GM19463 (cell line): ENCODE measurements at regions not wholly inside any gene's neighbourhood (a gene's known extent, or its start where the extent isn't known, plus 50 kb on each side); places are given as distances from the start of the nearest gene placed in this dataset.

Experiments used
- ATAC-seq: cut with Tn5 transposase; IDR thresholded peaks from one replicate; pipeline ENCODE4 v1.9.1; 2021; ENCODE audit warnings: mild to moderate bottlenecking, moderate library complexity; ENCODE audit not compliant: unreplicated experiment

GRCh38 chr12:42696406-42697149, 107.0 kb upstream of the PRICKLE1 start:
- ATAC-seq: no peak

GRCh38 chr12:42695490-42695995, 106.0 kb upstream of the PRICKLE1 start:
- no peak for ATAC-seq

DNA sequence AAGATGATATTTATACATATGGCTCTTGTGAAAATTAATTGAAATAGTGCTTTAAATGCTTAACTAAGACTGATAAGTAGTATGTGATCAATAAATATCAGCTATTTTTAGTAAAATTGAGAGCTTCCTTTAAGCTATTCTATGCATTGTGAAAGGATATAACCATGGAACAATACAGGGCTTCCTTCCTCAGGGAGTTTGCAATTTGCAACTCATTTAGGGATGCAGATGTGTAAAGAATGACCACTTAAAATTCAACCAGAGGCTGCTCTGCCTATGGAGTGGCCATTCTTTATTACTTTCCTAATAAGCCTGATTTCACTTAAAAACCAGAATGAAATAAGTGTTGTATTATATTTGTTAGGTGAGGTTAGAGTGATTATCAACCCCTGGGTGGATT, 103.2 kb upstream of the PRICKLE1 start:
- ATAC-seq: no peak

DNA sequence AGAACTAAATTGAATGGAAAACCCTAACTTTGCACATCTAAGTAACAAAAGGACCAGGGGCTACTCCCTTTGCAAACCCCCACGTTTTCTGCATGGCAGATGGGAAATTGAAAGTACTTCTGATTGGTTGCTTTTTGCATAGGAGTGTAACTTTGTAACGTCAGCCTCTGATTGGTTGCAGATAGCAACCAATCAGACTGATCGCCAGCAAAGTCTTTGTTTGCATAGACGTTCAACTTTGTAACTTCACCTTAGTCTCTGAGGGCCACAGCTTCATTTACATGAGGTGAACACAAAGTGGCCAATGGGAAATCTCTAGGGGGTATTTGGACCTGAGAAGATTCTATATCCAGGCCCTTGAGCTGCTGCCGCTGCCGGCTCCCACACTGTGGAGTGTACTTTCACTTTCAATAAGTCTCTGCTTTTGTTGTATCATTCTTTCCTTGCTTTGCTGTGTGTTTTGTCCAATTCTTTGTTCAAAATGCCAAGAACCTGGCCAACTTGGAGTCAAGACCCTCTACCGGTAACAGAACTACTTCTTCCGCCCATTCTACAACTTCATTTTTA, 102.5 kb upstream of the PRICKLE1 start:
- ATAC-seq: no peak

DNA sequence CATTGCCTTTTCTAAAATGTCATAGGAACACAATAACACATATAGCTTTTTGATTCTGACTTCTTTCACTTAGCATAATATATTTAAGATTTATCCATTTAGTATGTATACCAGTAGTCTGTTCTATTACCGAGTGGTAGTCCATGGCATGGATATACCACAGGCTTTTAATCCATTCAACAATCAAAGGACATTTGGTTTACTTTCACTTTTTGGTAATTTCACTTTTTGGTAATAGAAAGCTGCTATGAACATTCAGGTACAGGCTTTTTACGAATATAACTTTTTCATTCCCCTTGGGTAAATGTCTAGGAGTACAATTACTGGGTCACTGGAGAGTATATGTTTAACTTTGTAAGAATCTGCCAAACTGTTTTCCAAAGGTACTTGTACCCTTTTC, 100.7 kb upstream of the PRICKLE1 start:
- ATAC-seq: no peak

DNA sequence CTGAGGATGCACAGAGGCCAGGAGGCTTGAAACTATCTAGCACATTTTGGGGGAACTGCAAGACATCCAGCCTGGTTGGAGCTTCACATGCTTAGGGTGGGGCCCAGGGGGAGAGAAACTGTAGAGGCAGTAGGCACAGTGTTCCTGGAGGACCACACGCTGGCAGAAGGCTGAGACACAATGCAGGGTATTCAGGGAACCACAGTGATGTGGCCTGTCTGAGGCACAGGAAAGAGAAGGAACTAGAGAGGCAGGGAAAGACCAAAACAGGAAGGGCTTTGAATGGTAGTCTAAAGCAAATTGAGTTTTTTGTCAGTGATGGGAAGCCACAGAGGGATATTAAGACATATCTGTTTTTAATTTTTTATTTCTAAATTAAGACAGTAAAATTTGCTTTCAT, 100.2 kb upstream of the PRICKLE1 start:
- ATAC-seq: no peak

GRCh38 chr12:42686514-42687172, 97.1 kb upstream of the PRICKLE1 start:
- no peak for ATAC-seq

GRCh38 chr12:42684802-42685071, 95.2 kb upstream of the PRICKLE1 start:
- no peak for ATAC-seq

DNA sequence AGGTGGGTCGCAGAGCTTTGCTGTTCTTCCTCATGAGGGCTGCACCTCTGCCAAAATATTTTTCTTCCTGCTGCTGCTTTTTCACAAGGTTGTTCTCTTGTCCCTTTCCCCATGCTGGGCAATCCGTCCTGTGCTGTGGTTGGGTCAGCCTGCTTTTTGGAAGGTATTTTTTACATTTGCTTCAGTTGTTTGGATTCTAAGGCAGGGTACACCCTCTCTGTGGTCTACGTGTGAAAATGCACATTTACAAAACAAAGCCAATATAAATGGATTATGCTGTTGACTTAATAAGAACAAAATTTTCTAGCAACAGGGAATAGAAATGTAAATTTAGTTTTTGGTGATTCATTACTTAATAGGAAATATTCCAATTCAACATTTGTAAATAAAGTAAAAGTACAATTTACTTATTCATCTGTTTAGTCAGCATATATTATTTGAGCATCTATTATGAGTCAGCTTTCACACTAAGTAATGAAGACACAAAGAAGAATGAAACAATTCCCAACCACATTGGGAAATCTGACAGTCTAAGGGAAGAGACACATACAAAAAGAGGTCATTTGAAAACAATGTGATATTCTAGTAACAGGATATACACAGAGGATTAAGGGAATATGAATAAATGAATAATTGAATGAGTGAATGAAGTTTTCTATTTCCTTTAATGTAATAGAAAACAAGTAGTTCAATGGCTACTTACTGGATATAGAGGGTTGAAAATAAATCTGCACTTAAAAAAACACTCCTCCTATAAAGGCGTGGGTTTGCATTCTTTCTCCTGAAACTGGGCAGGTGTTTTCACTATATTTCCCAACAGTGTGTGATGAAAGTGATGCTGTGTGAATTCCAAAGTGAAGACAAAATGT, 94.6 kb upstream of the PRICKLE1 start:
- no peak for ATAC-seq

- ATAC-seq: no peak
These were observed 93.7 kb upstream of the PRICKLE1 start for GRCh38 chr12:42683266-42683665.

GRCh38 chr12:42679466-42679865, 89.9 kb upstream of the PRICKLE1 start:
- ATAC-seq: no peak

- ATAC-seq: no peak
These were observed 87.9 kb upstream of the PRICKLE1 start for GRCh38 chr12:42677461-42677860.

GRCh38 chr12:42673535-42673934, 84.0 kb upstream of the PRICKLE1 start:
- no peak for ATAC-seq

DNA sequence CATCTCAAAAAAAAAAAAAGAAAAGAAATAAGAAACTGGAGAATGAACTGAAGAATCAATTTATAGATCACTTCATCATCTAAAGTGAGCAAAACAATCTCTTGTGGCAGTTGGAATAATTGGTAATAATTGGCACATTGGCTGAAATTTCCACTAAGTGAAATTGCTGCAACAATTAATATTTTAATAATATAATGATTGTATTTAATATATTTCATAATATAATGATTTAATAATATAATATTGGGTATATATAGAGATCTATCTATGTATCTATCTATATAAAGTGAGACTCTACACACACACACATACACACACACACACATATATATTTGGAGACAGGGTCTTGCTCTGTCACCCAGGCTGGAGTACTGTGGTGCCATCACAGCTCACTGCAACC, 81.2 kb upstream of the PRICKLE1 start:
- ATAC-seq: no peak

DNA sequence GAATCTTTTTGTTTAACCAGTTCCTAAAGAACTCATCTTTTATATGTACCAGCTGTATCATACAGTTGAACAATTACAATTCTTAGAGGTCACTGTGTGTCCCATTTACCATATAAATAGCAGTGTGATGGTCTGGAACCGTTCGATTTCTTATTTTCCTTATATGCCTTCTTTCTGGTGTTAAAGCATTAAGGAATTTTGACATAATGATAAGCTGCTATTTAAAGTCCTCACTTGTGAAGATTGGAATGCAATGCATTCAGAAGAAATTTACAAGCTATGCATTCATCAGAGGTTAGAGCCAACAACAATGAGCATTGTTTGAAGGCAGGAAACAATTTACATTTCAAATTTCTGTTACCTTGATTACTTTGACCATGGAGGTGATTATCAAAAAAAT, 80.0 kb upstream of the PRICKLE1 start:
- no peak for ATAC-seq

DNA sequence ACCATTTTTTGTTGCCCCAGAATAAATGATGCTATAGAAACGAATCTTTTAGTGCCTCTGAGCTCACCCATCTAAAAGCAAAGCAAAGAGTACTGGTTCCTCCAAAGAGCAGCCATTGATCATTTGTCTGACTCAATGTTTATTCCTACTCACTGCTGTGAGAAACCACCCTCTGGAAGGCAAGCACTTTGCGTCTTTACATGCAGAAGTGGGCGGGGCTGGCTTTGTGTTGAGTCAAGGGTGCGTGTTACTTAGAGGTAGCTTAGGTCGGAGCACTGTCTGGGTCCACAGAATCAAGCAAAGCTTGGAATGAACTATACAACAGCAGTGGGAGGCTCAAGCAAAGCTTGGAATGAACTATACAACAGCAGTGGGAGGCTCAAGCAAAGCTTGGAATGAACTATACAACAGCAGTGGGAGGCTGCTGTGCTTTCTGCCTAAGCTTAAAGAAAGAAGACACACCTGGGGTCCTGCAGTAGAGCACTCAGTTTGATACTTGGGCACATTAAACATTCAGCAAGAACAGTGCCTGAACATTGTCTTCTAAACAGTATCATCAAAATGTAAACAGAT, 77.2 kb upstream of the PRICKLE1 start:
- ATAC-seq: no peak

DNA sequence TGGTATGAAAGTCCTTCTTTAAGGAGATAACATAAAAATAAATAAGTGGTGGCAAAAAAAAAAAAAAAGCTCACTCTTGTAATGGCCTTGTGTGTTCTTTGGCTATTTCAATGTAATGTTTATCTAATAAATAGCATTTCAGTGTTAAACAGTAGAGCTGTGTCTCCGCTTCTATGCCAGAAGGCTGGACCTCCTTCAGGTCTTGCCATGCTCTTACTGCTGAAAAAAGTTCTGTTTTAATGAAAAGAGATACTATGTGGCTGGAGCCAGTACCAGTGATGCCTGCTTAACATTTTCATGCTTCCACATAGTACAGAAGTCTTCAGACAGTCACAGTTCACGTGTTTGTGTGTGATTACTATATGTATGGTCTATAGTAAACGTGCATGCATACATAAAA, 74.1 kb upstream of the PRICKLE1 start:
- no peak for ATAC-seq

GRCh38 chr12:42660968-42661937, 71.7 kb upstream of the PRICKLE1 start:
- ATAC-seq: no peak

GRCh38 chr12:42660117-42660516, 70.6 kb upstream of the PRICKLE1 start:
- no peak for ATAC-seq

- no peak for ATAC-seq
These were observed 62.5 kb upstream of the PRICKLE1 start for GRCh38 chr12:42652048-42652447.
